NT2/D1 (cell line): ENCODE measurements at regions not wholly inside any gene's neighbourhood (a gene's known extent, or its start where the extent isn't known, plus 50 kb on each side); places are given as distances from the start of the nearest gene placed in this dataset.

ENCODE experiments used
- DNase-seq: peaks from one replicate; pipeline ENCODE4 v3.0.0-alpha.2; 2011; ENCODE audit warnings: low read depth, low spot score
- H3K27me3 ChIP-seq: 2 replicates; pipeline ENCODE4 v1.6.0; 2011; ENCODE audit warnings: mild to moderate bottlenecking; ENCODE audit not compliant: insufficient read length, insufficient read depth
- H3K36me3 ChIP-seq: 2 replicates; pipeline ENCODE4 v1.6.1; 2011; ENCODE audit warnings: mild to moderate bottlenecking, low read length, mixed read lengths; ENCODE audit not compliant: insufficient read depth, insufficient read length
- H3K4me1 ChIP-seq: 2 replicates; pipeline ENCODE4 v1.5.1; 2011; ENCODE audit not compliant: insufficient read depth, insufficient read length
- H3K4me3 ChIP-seq: 2 replicates; pipeline ENCODE4 v1.5.1; 2011; ENCODE audit warnings: low read depth; ENCODE audit not compliant: insufficient read length
- H3K9ac ChIP-seq: 2 replicates; pipeline ENCODE4 v1.6.0; 2011; ENCODE audit warnings: low read depth; ENCODE audit not compliant: insufficient read length
- H3K9me3 ChIP-seq: 2 replicates; pipeline ENCODE4 v1.5.1; 2011; ENCODE audit warnings: mild to moderate bottlenecking, low read length; ENCODE audit not compliant: insufficient read depth
- SUZ12 ChIP-seq: IDR thresholded peaks from 2 replicates; pipeline ENCODE4 v1.6.1; 2011; ENCODE audit not compliant: insufficient read length, insufficient read depth; ENCODE audit errors: extremely low read depth
- YY1 ChIP-seq: IDR thresholded peaks from 2 replicates; pipeline ENCODE4 v1.6.1; 2011; ENCODE audit not compliant: insufficient read length, insufficient read depth
- ZNF274 ChIP-seq: IDR thresholded peaks from 2 replicates; pipeline ENCODE4 v1.6.1; 2011; ENCODE audit warnings: mild to moderate bottlenecking, low read depth, low read length

DNA sequence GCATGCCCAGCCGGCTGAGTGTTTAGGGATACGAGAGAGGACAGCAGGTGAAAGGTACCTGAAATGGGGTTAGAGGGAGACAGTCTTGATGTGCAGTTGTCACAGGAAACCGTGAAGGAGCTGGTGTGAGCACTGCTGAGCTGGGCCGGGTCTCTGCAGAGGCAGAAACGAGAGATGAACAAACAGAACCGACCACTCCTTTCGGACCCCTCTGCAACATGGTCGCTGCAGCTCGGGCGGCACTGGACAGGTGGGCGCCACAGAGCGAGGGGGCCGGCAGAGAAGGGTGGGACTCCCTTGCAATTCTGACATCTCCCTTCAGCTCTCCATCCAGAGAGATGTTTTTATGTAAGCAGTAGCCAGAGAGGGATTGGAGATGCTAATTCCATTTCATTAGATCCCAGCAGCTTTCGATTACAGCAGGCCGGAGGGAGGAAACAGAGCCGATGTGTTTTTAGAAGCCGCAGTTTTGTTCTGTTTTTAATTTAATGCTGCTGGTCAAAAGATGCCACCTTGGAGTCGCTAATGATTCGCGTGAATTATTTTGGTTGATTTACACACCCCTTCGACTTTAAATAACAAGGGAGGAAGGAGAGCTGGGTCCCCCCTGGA, 86.3 kb upstream of the RPL38 start:
- Histone ChIP-seq H3K9me3 (peaks cover 11% of the 10 kb centered on the region; the same call in 1 of the 2 replicates), H3K9ac (no peak overlapping the region), H3K27me3 (no peaks in the 10 kb centered on the region), H3K4me3 (no peak overlapping the region), H3K4me1 (peaks cover 10% of the 10 kb centered on the region), H3K36me3 (no peaks in the 10 kb centered on the region)
- no peak for TF ChIP-seq ZNF274
- no peak for TF ChIP-seq SUZ12
- no peak for TF ChIP-seq YY1
- DNase-seq: no peak

DNA sequence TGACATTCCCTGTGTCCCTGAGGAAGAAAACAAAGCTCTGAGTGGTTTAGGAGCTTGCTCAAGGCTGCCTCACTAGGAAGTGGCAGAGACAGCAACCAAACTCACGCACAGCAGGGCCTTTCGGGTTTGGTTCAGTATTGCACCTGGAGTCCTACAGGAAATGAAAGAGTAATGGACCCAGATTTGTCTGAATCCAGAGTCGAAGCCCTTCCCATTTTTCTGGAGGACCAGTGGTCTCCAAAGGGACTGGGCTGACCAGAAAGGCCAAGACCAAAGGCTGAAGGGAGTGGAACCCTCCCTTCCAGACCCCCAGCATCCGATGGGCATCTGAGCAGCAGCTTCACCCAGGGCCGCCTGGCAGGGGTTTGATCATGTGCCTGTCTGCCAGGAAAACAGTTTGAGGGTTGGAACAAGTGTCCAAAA, 85.5 kb upstream of the RPL38 start:
- Histone ChIP-seq H3K4me3 (no peak overlapping the region), H3K4me1 (peaks cover 10% of the 10 kb centered on the region), H3K9me3 (peaks cover 6% of the 10 kb centered on the region; the same call in 1 of the 2 replicates), H3K27me3 (no peaks in the 10 kb centered on the region), H3K36me3 (no peaks in the 10 kb centered on the region), H3K9ac (peak overlapping the region; percentile 38)
- no peak for DNase-seq
- TF ChIP-seq SUZ12 (no peak), ZNF274 (no peak), YY1 (no peak)

DNA sequence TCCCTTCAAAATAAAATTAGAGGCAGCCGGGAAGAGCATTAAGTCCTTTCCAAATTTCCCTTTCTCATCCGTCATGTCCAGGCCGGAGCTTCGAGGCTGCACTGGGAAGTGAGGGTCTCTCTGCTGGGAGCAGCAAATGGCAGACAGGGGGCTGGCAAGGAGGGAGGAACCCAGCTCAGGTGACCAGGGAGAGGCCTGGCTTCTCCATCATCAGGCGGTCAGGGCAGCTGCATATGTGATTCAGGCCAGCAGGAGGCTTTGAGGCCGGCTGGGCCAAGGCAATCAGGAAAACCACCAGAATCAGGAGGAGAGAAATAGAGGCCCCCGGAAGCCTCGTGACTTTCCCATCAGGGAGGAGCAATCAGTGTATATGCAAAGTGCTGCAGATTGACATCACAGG, 85.0 kb upstream of the RPL38 start:
- H3K4me1 ChIP-seq: peaks cover 10% of the 10 kb centered on the region
- H3K9ac ChIP-seq: peak overlapping the region; percentile 38
- TF ChIP-seq ZNF274 (no peak), SUZ12 (no peak), YY1 (no peak)
- no peak overlapping the region for H3K4me3 ChIP-seq
- H3K36me3 ChIP-seq: no peaks in the 10 kb centered on the region
- H3K9me3 ChIP-seq: 0 out of 2 replicates have a peak, but pooled peaks cover 6% of the 10 kb centered on the region
- H3K27me3 ChIP-seq: no peaks in the 10 kb centered on the region
- DNase-seq: peak; percentile 47

DNA sequence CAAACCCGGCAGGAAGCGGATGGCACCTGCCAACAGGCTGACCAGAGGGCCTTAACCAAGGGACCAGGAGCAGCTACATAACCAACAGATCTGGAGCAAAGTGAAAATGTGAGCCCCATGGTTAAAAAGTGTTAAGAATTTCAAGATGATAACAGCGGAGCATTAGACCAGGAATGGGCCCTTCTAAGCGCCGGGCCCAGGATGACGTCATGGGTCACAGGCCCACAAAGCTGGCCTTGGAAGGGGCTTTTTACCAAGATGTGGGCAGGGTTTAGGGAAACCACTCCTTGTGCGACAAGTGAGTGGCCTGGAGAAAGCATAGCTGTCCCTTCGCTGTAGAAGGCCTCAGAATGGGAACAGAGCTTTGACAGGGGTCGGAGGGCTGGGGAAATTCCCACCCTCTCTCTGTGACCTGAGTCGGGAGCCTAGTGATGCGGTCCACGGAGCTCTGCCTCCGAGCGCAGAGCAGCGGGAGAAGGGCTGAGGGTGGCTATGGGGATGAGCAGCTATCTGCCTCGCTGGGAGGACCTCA, 84.4 kb upstream of the RPL38 start:
- TF ChIP-seq SUZ12 (no peak), ZNF274 (no peak), YY1 (no peak)
- no peak for DNase-seq
- peaks cover 10% of the 10 kb centered on the region for H3K4me1 ChIP-seq
- H3K9ac ChIP-seq: no peak overlapping the region
- H3K4me3 ChIP-seq: no peak overlapping the region
- H3K9me3 ChIP-seq: 0 out of 2 replicates have a peak, but pooled peaks cover 6% of the 10 kb centered on the region
- H3K36me3 ChIP-seq: no peaks in the 10 kb centered on the region
- no peaks in the 10 kb centered on the region for H3K27me3 ChIP-seq

DNA sequence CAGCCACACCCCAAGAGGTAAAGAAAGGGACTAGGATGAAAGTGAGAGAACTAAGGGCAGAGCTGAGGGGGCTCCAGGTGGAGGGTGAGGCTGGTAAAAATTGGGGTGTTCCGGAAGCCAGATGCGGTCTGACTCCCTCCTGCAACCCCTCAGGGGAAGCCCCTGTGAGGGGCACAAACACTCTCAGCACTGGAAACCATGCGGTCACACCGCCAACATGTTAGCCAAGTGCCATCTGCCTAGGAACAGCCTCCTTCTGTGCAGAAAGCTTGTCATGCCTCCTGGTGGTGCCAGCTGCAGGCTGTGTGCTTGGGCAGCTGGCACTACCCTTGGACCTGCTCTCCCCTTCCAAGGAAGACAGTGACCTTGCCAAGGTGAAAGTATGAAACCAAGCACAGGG, 83.5 kb upstream of the RPL38 start:
- DNase-seq: no peak
- no peak for TF ChIP-seq ZNF274
- Histone ChIP-seq H3K9me3 (0 out of 2 replicates have a peak, but pooled peaks cover 6% of the 10 kb centered on the region), H3K36me3 (no peaks in the 10 kb centered on the region), H3K9ac (no peak overlapping the region), H3K27me3 (no peaks in the 10 kb centered on the region), H3K4me3 (no peak overlapping the region), H3K4me1 (peaks cover 10% of the 10 kb centered on the region)

DNA sequence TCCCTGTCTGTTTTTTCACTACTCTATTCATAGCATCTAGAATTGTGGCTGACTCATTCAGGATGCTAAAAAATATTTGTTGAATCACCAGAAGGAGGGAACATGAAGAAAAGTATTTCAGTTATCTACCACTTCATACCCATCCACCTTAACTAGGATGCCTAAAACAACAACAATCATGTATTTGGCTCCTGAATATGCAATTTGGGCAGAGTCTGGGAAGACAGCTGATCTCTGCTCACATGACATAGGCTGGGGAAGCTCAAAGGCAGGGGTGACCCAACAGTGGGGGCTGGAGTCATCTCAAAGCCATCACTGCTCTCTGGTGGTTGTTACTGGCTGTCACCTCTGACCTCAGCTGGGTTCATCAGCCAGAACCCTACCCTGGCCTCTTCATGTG, 80.1 kb upstream of the RPL38 start:
- H3K9ac ChIP-seq: no peak overlapping the region
- no peaks in the 10 kb centered on the region for H3K27me3 ChIP-seq
- TF ChIP-seq ZNF274 (no peak), YY1 (no peak), SUZ12 (no peak)
- 0 out of 2 replicates have a peak, but pooled peaks cover 6% of the 10 kb centered on the region for H3K9me3 ChIP-seq
- no peaks in the 10 kb centered on the region for H3K4me1 ChIP-seq
- H3K4me3 ChIP-seq: no peak overlapping the region
- H3K36me3 ChIP-seq: no peaks in the 10 kb centered on the region
- DNase-seq: no peak

DNA sequence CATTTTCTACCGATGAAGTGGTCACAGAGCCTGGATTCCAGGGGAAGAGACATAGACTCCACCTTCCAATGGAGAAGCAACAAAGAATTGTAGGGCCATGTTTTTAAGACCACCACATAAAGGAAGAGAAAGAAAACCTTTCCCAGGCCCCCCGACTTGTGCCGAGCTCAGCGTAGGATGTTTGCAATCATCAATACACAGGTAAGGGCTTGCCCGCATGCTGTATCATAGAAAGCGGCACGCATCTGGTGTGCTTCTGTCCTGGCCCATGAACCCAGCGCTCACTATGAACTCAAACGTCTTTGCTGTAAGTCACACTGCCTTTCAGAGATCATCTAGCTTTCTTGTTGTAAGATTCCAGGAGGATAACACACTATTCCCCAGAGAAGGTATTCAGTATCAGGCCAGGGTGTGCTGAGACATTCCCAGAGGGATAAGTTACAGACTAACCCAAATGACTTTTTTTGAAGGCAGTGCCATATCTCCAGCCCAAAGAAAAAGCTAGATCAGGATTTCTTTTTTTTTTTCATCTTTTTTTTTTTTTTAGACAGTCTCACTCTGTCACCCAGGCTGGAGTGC, 79.5 kb upstream of the RPL38 start:
- Histone ChIP-seq H3K36me3 (no peaks in the 10 kb centered on the region), H3K27me3 (no peaks in the 10 kb centered on the region), H3K9ac (no peak overlapping the region), H3K9me3 (0 out of 2 replicates have a peak, but pooled peaks cover 6% of the 10 kb centered on the region), H3K4me1 (peaks cover 4% of the 10 kb centered on the region), H3K4me3 (no peak overlapping the region)
- no peak for DNase-seq
- TF ChIP-seq ZNF274: no peak
- TF ChIP-seq YY1: no peak
- no peak for TF ChIP-seq SUZ12

DNA sequence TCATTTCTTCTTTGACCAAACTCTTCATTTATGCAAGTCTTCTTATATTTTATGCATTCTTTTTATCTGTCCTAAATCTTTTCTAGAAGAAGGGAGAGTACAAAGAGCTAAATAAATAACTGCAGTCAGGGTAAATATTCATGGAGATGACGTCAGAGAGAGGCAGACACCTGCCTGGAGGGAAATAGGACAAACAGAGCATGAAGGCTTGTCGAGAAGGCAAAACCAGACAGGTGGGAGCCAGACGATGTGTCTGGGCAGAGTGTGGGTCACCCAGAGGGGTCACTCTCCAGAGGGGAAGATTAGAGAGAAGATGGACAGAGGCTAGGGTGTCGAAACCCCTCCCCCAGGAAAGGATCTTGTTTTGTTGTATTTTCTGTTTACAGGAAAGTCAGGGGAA, 78.3 kb upstream of the RPL38 start:
- Histone ChIP-seq H3K9me3 (0 out of 2 replicates have a peak, but pooled peaks cover 6% of the 10 kb centered on the region), H3K4me1 (peaks cover 6% of the 10 kb centered on the region), H3K36me3 (no peaks in the 10 kb centered on the region), H3K4me3 (no peak overlapping the region), H3K27me3 (no peaks in the 10 kb centered on the region), H3K9ac (no peak overlapping the region)
- TF ChIP-seq SUZ12: no peak
- DNase-seq: no peak
